HG02571 (cell line): ENCODE measurements at regions not wholly inside any gene's neighbourhood (a gene's known extent, or its start where the extent isn't known, plus 50 kb on each side); places are given as distances from the start of the nearest gene placed in this dataset.

Experiments
- ATAC-seq: cut with Tn5 transposase; IDR thresholded peaks from one replicate; pipeline ENCODE4 v1.9.1; 2021; ENCODE audit warnings: mild to moderate bottlenecking, moderate library complexity; ENCODE audit not compliant: unreplicated experiment

GRCh38 chr2:212628586-212628985, 90.0 kb upstream of the ERBB4 start:
- no peak for ATAC-seq

- ATAC-seq: no peak
Observed at GRCh38 chr2:212626371-212626918, 87.8 kb upstream of the ERBB4 start.

GRCh38 chr2:212619954-212620353, 81.4 kb upstream of the ERBB4 start:
- ATAC-seq: no peak

GRCh38 chr2:212618636-212619035, 80.0 kb upstream of the ERBB4 start:
- ATAC-seq: no peak

- ATAC-seq: no peak
Observed at GRCh38 chr2:212610872-212611425, 72.3 kb upstream of the ERBB4 start.

GRCh38 chr2:212609479-212609878, 70.9 kb upstream of the ERBB4 start:
- ATAC-seq: no peak

GRCh38 chr2:212607080-212607479, 68.5 kb upstream of the ERBB4 start:
- no peak for ATAC-seq

- no peak for ATAC-seq
Observed at GRCh38 chr2:212606232-212606631, 67.6 kb upstream of the ERBB4 start.

- ATAC-seq: no peak
Observed at GRCh38 chr2:212596688-212597087, 58.1 kb upstream of the ERBB4 start.

GRCh38 chr2:212596276-212596675, 57.7 kb upstream of the ERBB4 start:
- no peak for ATAC-seq

- no peak for ATAC-seq
Observed at GRCh38 chr2:212595036-212595654, 56.5 kb upstream of the ERBB4 start.

GRCh38 chr2:212592695-212593094, 54.1 kb upstream of the ERBB4 start:
- ATAC-seq: no peak
